Pancreas (tissue), 10 donors: ENCODE measurements at regions not wholly inside any gene's neighbourhood (a gene's known extent, or its start where the extent isn't known, plus 50 kb on each side); places are given as distances from the start of the nearest gene placed in this dataset.

Experiments used
- ATAC-seq, 4 donors: fragments of 200-7000 bp; cut with Tn5 transposase; one replicate each; pipeline versions ENCODE4 v1.8.0 to v1.9.1; 2020; ENCODE audit warnings: mild to moderate bottlenecking in 4 of 4, moderate library complexity in 4 of 4
- DNase-seq, 6 donors: peaks; one replicate each; pipeline ENCODE4 v3.0.0-alpha.2; 2020
- FAIRE-seq: peaks from 2 replicates; lab custom pipeline; 2012; peaks lifted over from hg19 to GRCh38; lab: Jason Lieb, UNC
- H3K27ac ChIP-seq, 4 donors: fragments of 200-600 bp; sonication (generic); 1 replicate in 3 of 4; 2 replicates in 1 of 4; pipeline versions ENCODE4 v1.5.0 to v1.8.0; 2020
- H3K27me3 ChIP-seq, 4 donors: fragments of 200-600 bp; one replicate each; pipeline ENCODE4 v1.8.0; 2021
- H3K36me3 ChIP-seq, 3 donors: fragments of 200-600 bp; sonication (generic) in 1 of 3; one replicate each; pipeline versions ENCODE4 v1.5.0 to v1.8.0; 2020 to 2021
- H3K4me1 ChIP-seq, 3 donors: fragments of 200-600 bp; one replicate each; pipeline ENCODE4 v1.8.0; 2021
- H3K4me3 ChIP-seq, 4 donors: fragments of 200-600 bp; sonication (generic) in 2 of 4; one replicate each; pipeline versions ENCODE4 v1.5.0 to v1.8.0; 2020 to 2021
- H3K9me3 ChIP-seq, 4 donors: fragments of 200-600 bp; one replicate each; pipeline ENCODE4 v1.8.0; 2021
- CTCF ChIP-seq, 4 donors: fragments of 200-600 bp; sonication (generic) in 3 of 4; IDR thresholded peaks; one replicate each; pipeline versions ENCODE4 v1.5.0 to v1.8.0; 2021; ENCODE audit warnings: antibody characterized with exemption in 4 of 4
- WGBS, 2 donors: extraction: QIAGEN DNeasy Blood & Tissue Kit; methylation state at CpG; one replicate each; pipeline ENCODE4 v1.1.7; 2013; 5-methylcytosine and 5-hydroxymethylcytosine counted together
- intact Hi-C, 3 donors: fragments of 100-400 bp; cut with DNase I; formaldehyde crosslinking; loops; one replicate each; pipeline versions ENCODE4 v1.11.1 to v1.14.2; 2022
- donor health status: healthy with polysubstance abuse.
- donor health status: DM: no; HTN: no; CAD: no; lungs with moderate emphysema.
- donor health status: DM: no; HTN: no; CAD: no.
- donor health status: control.
- donor health status: control.
- donor health status: Bipolar disorder and iron deficiency.
- donor health status: DM: yes; HTN: yes; CAD: no.
- donor health status: DM: no; HTN: no; CAD: no.
- donor health status: DM: no; HTN: no; CAD: no.
- donor health status: DM: yes; HTN: yes; CAD: no.

- intact Hi-C loops = no loop called here
- TF ChIP-seq CTCF (IDR thresholded peaks at IDR 0.05) = no peak
- ATAC-seq (no peak), DNase-seq (no peak), FAIRE-seq (no peak)
- Histone ChIP-seq H3K4me1 (no peaks in the 10 kb centered on the region), H3K36me3 (no peaks in the 10 kb centered on the region), H3K9me3 (no peaks in the 10 kb centered on the region), H3K4me3 (no peak overlapping the region), H3K27ac (no peak overlapping the region), H3K27me3 (no peaks in the 10 kb centered on the region)
Observed at GRCh38 chr5:161149078-161149477, 297.1 kb upstream of the ATP10B start.

GRCh38 chr5:161138751-161139455 is 286.9 kb upstream of the ATP10B start:
- no peaks in the 10 kb centered on the region for H3K4me1 ChIP-seq
- H3K36me3 ChIP-seq = no peaks in the 10 kb centered on the region
- intact Hi-C loops = no loop called here
- H3K27ac ChIP-seq = no peak overlapping the region
- H3K27me3 ChIP-seq = no peaks in the 10 kb centered on the region
- H3K4me3 ChIP-seq = no peak overlapping the region
- ATAC-seq (no peak), FAIRE-seq (no peak), DNase-seq (no peak)
- no peak for TF ChIP-seq CTCF (IDR thresholded peaks at IDR 0.05)
- 76 to 88% methylated on average over 2 of the region's 2 CpGs for WGBS, 2 donors
- no peaks in the 10 kb centered on the region for H3K9me3 ChIP-seq

GRCh38 chr5:161134956-161135355 is 282.9 kb upstream of the ATP10B start:
- TF ChIP-seq CTCF (IDR thresholded peaks at IDR 0.05) = no peak
- no peaks in the 10 kb centered on the region for H3K36me3 ChIP-seq
- ATAC-seq (no peak), DNase-seq (no peak), FAIRE-seq (no peak)
- intact Hi-C loops = no loop called here
- 65 to 67% methylated on average over 5 of the region's 5 CpGs for WGBS, 2 donors
- H3K27me3 ChIP-seq = no peaks in the 10 kb centered on the region
- no peaks in the 10 kb centered on the region for H3K9me3 ChIP-seq
- H3K27ac ChIP-seq = no peak overlapping the region
- no peaks in the 10 kb centered on the region for H3K4me1 ChIP-seq
- no peak overlapping the region for H3K4me3 ChIP-seq

- 62 to 64% methylated on average over 2 of the region's 2 CpGs for WGBS, 2 donors
- DNase-seq = no peak
- Histone ChIP-seq H3K4me1 (no peaks in the 10 kb centered on the region), H3K9me3 (no peaks in the 10 kb centered on the region), H3K36me3 (no peaks in the 10 kb centered on the region), H3K4me3 (no peak overlapping the region), H3K27me3 (no peaks in the 10 kb centered on the region), H3K27ac (no peak overlapping the region)
- no peak for TF ChIP-seq CTCF (IDR thresholded peaks at IDR 0.05)
- intact Hi-C loops = no loop called here
- no peak for FAIRE-seq
- ATAC-seq = no peak
Observed at GRCh38 chr5:161134083-161134482, 282.1 kb upstream of the ATP10B start.

GRCh38 chr5:161115941-161116340 is 263.9 kb upstream of the ATP10B start:
- no peak overlapping the region for H3K4me3 ChIP-seq
- no peaks in the 10 kb centered on the region for H3K4me1 ChIP-seq
- no peak for DNase-seq
- WGBS, 2 donors = 63 to 65% methylated on average over 2 of the region's 2 CpGs
- no peak for TF ChIP-seq CTCF (IDR thresholded peaks at IDR 0.05)
- no peak for FAIRE-seq
- intact Hi-C loops = no loop called here
- H3K27me3 ChIP-seq = no peaks in the 10 kb centered on the region
- no peak overlapping the region for H3K27ac ChIP-seq
- H3K36me3 ChIP-seq = no peaks in the 10 kb centered on the region
- H3K9me3 ChIP-seq = no peaks in the 10 kb centered on the region
- ATAC-seq = no peak
